ENCODE measurements at regions not wholly inside any gene's neighbourhood (a gene's known extent, or its start where the extent isn't known, plus 50 kb on each side); places are given as distances from the start of the nearest gene placed in this dataset.
"Not testable (repeated sequence)": the region's sequence is repeated elsewhere in the genome, so short reads cannot be mapped to it uniquely, and the experiment has no call there.

DNA sequence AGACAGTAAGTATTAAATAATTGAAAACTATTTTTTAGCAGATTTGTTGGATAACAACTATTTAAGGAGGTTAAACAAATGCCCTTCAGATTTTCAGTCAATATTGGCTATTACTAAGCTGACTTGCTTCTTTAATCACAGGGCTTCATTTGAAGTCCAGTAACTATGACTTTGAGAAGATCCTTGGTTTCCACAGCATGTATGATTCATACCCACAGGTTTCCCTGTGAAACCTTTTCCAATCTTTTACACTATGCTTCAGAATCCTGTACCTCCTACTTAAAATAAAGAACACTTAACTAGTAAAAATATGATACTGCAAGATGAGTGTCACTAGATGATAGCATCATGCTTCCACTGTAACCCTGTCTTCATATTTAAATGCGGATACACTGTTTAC, 211.9 kb downstream of the SPATA31A1 start:
- not testable (repeated sequence) for DNase-seq

DNA sequence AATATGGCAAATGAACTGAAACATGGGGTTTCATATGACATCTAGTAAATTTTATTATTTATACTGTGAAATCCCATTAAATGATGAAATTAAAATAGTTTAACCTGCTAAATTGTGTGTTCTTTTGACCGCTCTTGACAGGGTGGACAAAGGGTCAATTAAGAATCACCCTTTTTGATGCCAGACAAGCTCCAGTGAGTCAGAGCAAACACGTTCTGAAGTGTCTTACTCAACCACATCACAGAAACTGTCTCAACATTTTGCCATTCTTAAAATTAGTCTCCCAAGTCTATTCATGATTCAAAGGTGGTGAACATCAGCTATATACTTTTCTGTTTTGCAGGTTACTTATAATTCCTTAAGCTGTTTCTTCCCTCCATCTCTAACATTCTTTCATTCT, 213.4 kb downstream of the SPATA31A1 start:
- DNase-seq, result not testable (repeated sequence)

DNA sequence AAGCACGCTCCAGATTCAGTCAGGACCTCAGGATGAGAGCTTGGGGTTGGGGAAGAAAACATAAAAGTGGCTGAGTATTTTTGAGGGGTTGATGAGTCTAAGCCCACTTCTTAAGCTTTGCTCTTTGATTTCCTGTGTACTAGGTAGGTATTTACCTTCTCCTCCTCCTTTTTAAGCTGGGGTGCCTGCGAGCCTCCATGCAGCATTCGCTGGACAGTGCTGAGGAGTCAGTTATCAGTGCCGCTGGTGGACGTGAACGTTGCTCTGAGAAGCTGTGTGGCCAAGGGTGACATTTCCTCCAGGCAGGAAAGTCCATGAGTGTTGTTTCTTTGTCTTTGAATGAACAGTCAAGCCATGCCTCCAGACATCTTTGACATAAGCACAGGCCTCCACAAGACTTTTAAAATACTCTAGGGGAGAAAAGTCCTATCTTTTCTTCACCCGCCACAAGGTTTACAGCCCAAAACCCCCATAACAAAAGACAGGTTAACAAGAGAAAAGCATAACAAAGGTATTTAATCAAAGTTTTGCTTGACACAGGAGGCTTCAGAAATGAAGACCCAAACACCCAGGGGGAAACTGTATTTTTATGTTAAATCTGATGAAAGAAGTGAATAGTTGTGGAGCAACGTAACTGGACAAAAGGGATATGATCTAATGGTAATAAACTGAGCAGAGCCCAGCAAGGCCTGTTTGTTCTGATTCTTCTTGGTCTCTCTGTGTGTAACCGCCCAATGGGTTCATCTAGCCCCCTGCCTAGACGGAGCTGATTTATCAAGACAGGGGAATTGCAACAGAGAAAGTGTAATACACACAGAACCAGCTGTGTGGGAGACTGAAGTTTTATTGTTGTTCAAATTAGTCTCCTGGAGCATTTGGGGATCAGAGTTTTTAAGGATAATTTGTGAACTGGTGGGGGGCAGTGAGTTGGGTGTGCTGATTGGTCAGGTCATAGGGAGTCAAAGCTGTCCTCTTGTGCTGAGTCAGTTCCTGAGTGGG, 217.9 kb downstream of the SPATA31A1 start:
- DNase-seq, result not testable (repeated sequence)

DNA sequence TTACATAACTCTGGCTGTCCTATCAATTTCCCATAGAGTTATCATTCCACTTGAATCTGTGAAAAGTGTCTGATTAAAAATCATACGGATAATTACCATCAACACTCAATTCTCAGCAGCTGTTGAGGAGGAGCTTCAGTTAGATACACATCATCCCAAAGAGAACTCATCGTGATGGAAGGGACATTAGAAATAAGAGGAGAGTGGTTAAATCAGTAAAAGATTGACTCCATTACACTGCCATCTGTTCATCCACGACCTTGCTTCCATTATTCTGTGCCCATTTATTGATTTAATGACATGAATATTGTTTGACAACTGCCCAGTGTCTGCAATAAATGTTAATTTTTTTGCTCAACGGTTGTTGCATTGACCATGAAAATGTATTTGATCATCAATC, 223.5 kb downstream of the SPATA31A1 start:
- not testable (repeated sequence) for DNase-seq

DNA sequence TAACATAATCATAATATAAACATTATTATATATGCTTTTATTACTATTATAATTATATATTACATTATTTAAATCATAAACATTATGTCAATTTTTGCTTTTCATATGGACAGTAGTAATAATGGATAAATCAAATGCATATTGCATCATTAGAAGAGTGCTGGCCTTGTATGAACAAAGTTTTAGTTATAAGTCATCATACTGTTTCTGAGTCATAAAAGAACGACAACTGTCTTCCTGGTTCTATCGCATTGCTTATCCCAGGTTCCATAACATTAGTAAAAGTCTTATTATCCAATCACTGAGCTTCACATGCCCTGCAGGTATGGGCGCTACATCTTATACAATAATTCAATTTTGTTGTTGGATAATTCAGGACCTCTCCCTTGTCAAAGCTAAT, 225.8 kb downstream of the SPATA31A1 start:
- DNase-seq, result not testable (repeated sequence)

DNA sequence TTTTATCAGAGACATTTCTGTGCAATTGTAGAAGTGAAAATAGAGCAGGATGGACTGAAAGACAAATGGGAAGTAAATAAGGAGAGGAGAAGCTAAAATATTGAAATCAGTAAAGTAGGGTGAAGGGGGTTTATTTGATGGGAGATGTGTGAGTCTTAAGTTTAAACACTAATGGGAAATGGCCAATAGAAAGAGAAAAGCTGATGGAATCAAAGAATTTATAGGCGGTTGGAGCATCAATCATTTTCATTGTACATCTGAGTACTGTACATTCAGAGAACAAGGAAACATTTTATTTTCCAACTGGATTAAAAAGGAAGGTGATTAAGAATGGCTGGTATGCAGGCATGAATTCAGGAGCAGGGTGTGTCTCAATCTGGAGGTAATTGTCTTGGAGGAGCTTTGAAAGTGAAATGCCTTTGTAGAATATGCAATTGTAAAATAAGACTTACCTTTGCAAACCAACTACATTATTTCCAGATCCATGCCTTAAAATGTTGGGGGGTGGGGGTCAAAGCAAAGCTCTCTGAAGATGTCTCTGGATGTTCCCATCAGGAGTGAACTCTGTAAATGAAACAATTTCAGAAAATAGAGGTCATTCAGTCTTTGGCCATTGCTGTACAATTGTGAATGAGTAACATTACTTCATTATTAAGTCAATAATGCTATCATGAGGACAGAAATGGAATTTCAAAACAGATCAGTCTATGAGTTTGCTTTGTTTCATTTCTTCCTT, 227.4 kb downstream of the SPATA31A1 start:
- not testable (repeated sequence) for DNase-seq

DNA sequence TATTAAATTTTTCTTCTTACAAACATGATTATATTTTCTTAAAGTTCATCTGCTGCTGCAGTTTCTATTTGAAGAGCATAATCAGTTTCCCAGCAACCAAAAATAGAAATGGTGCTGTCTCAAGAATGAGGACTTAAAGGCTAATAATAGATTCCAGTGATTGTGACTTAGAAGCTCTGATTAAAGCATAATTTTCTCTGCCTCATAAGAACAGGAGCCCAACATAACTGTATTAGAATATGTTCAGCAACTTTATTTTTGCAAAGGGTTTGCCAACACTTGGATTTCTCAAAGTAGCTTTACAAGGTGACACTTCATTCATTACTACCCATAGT, 227.9 kb downstream of the SPATA31A1 start:
- DNase-seq, result not testable (repeated sequence)

DNA sequence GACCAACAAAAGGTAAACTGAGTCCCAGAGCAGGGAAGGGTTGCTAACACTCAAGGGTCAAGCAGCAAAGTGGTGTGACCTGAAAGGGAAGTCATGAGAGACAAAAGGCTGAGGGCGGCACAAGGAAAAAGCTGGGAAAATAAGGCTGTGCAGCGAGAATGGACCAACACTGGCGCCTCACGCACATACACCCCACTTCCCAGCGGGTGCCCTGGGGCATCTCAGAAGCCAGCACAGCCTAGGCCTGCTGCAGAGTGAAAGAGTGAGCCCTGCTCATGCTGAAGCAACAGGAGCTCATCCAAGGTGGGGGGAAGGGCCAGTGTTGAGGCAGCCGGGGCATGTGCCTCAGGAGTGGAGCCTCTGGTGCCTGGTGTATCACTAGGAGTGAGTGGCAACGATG, 229.8 kb downstream of the SPATA31A1 start:
- DNase-seq, result not testable (repeated sequence)

DNA sequence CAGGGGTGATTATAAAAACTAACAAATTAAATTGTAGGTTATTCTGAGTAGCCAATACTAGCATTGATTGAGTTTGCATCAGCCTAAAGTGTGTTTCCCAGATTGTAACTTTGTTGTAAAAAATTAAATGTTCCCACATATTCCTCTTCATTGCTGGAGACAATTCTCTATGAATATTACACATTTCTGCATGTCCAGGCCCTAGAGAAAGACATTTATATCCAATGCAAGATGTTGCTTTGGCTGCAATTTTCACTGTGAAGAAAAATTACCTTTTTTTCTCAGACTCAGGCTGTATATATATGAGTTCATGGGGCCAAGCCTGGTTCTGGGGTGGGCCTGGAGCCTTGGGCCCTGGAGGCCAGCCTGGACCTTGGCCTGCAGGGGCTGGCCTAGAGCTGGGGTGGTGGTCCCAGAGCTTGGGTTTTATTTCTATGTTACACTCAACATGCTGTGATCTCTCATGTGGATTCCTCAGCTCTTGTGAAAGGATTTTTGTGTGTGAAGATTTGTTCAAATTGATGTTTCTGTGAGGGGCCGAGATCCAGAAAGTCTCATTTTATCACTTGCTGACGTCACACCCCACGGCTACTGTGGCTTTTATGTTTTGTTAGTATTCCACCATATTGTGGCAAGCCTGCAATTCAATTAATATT, 232.5 kb downstream of the SPATA31A1 start:
- peak; percentile 1 for DNase-seq

DNA sequence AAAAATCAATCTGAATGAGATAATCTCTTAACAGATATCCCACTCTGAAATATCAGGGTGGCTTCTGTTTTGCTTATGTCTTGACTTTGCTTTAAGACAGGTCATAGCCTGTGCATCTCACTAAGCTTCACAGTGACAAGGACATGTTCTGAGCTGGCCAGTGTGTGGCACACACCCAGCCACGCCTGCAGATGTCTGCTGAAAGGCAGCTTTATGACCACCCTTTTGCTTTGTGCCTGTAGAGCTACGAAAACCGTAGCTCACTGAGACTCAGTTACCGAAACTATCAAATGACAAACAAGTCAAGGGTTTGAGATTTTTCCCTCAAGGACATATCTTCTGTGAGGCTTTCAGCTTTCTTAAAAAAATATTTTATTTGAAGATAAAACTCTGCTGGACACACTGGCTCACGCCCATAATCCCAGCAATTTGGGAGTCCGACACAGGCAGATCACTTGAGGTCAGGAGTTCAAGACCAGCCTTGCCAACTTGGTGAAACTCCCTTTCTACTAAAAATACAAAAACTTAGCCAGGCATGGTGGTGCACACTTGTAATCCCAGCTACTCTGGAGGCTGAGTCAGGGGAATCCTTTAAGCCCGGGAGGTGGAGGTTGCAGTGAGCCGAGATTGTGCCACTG, 233.2 kb downstream of the SPATA31A1 start:
- no peak for DNase-seq

DNA sequence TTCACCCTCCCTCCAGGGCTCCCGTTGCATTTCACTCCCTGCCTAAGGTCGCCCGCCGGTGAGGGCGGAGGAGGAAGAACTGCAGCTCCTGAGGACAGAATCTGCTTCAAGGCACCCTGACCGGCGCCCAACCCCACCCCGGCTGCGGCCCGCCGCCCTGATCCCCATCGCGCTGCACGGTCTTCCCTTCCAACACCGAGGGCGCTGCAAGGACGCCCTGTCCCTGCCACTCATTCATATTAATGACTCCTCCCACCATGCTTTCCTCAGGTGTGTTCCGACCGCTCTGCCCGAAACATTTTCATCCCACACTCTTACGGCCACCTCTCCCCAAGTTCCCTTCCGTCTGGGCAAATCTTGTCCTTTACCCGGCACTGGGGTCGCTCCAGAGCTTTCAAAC, 248.6 kb downstream of the SPATA31A1 start:
- not testable (repeated sequence) for DNase-seq

DNA sequence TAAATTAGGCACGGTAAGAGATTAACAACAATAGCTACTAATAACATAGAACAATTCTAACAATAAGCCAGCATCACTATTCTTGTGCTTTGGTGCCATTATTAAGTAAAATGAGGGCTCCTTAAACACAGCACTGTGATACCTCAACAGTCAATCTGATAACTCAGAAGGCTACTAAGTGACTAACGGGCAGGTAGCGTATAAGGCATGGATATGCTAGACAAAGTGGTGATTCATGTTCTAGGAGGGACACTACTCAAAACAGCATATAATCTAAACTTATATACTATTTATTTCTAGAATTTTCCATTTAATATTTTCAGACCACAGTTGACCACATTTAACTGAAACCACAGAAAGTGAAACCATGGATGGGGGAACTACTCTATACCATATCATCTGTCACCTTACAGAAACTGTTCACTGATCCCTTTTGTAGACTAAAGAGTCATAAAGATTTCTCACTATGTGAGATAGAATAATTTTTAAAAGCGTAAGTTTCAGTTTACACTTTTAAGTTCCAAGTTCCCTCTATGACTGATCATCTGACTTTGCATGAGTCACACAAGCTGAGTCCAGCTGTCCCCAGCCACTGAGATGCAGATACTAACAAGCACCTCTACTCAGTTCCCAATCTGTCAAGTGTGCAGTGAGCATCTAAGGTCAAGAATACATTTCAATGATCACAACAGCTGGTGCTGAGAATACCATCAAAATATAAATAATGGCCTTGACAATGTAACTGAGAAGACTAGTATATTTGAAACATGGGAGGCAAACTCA, 256.2 kb downstream of the SPATA31A1 start:
- DNase-seq, result not testable (repeated sequence)

DNA sequence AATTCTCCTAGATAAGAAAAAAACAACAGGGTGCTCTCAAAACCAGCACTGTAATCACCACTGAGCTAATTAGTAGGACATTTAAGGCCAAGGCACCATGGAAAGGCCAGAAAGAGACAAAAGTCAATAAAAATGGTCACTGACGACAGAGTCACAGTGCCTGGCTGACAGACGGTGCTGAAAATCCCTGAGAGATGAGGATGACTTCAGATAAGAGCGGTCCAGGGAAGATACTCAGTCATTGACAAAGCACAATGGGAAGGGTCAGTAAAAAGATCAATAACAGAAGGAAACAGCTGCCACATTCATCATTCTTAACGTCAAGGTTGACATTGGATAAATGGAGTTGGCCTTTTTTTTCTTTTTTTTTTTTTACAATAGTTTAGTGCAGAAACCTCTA, 261.0 kb downstream of the SPATA31A1 start:
- DNase-seq, result not testable (repeated sequence)

DNA sequence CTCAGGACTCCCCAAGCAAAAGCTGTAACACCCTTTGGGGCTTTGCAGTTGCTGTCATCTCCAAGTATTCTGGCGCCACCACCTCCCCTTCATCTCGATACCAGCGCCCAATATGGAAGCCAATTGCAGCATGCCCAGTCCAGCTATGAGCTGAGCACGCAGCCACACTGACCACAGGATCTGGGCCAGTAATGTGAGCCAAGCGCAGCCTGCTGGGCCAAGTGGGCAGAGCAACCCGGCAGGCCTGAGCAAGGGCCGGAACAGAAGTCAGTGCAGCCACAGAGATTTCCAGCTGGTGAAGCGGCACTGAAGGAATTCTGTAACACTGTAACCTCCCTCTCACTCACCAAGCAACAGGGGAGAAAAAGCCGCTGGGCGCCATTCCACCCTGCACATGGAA, 268.6 kb downstream of the SPATA31A1 start:
- DNase-seq, result not testable (repeated sequence)

DNA sequence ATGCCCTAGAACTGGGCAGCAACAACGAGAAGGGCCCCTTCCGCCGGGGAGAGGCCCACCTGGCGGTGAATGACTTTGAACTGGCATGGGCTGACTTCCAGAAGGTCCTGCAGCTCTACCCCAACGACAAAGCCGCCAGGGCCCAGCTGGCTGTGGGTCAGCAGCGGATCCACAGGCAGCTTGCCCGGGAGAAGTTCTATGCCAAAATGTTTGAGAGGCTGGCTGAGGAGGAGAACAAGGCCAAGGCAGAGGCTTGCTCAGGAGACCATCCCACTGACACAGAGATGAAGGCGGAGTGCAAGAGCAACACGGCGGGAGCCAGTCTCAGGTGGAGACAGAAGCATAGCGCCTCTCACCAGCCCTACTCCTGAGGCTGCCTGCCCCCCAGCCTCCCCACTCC, 276.6 kb downstream of the SPATA31A1 start:
- not testable (repeated sequence) for DNase-seq

DNA sequence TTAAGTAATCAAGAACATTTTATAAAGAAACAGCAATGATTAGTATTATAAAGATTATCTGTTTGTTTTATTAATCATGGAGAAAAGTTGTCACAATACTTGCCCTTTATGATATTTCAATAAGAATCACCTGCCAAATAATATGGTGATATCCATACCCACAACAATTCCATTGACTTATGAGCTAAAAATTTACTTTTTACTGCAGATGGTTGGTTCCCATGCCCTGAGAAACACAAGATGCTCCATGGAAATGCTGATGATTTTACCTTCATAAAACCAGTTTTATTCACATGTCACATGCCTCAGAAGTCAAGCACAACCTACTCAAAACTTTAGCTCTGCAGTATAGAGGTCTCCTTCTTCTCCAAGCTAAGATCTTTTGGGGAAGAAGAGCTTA, 293.6 kb downstream of the SPATA31A1 start:
- not testable (repeated sequence) for DNase-seq

DNA sequence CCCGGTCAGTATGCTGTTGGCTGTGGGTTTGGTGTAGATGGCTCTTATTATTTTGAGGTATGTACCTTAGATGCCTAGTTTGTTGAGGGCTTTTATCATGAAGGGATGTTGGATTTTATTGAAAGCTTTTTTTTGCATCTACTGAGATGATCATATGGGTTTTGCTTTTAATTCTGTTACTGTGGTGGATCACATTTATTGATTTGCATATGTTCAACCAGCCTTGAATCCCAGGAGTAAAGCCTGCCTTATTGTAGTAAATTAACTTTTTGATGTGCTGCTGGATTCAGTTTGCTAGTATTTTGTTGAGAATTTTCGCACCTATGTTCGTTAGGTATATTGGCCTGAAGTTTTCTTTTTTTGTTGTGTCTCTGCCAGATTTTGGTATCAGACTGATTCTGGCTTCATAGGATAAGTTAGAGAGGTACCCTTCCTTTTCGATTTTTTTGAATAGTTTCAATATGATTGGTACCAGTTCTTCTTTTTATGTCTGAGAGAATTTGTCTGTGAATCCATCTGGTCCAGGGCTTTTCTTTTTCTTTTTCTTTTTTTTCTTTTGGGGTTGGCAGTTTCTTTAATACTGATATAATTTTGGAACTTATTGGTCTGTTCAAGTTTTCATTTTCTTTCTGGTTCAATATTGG, 301.6 kb downstream of the SPATA31A1 start:
- DNase-seq, result not testable (repeated sequence)

DNA sequence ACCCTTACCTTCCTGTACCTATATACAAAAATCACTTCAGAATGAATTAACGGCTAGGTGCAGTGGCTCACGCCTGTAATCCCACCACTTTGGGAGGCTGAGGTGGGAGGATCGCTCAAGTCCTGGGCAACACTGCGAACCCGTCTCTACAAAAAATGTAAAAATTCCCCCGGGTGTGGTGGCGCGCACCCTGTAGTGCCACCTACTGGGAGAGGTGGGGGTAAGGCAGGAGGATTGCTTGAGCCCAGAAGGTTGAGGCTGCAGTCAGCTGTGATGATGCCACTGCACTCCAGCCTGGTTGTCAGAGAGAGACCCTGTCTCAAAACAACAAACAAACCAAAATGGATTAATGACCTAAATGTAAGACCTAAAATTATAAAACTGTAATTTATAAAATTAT, 307.6 kb downstream of the SPATA31A1 start:
- DNase-seq, result not testable (repeated sequence)

DNA sequence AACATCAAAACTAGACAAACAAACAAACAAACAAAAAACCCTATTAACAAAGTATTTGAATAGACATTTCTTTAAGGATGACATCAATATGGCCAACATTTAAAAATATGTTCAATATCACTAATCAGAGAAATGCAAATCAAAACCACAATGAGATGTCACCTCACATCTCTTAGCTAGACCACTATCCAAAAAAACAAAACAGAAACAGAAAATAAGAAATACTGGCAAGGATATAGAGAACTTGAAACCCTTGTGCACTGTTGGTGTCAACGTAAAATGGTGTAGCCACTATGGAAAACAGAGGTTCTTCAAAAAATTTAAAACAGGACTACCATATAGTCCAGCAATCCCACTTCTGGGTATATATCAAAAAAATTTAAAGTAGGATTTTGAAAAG, 308.2 kb downstream of the SPATA31A1 start:
- DNase-seq, result not testable (repeated sequence)

DNA sequence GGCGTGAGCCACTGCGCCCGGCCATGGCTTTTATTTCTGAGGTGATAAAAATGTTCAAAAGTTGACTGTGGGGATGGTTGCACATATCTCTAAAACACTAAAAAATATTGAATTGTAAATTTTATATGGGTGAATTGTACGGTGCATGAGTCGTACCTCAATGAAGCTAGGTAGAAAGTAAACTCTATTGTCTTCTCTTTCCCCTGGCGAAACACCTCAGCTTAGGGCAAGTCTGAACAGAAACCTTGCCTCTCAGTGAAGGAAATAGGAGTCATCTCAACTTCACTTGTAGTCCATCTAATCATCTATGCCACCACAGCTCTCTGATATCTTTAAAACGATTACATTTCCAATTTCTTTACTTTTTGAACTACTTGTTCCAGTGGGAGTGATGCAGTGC, 309.6 kb downstream of the SPATA31A1 start:
- DNase-seq, result not testable (repeated sequence)

DNA sequence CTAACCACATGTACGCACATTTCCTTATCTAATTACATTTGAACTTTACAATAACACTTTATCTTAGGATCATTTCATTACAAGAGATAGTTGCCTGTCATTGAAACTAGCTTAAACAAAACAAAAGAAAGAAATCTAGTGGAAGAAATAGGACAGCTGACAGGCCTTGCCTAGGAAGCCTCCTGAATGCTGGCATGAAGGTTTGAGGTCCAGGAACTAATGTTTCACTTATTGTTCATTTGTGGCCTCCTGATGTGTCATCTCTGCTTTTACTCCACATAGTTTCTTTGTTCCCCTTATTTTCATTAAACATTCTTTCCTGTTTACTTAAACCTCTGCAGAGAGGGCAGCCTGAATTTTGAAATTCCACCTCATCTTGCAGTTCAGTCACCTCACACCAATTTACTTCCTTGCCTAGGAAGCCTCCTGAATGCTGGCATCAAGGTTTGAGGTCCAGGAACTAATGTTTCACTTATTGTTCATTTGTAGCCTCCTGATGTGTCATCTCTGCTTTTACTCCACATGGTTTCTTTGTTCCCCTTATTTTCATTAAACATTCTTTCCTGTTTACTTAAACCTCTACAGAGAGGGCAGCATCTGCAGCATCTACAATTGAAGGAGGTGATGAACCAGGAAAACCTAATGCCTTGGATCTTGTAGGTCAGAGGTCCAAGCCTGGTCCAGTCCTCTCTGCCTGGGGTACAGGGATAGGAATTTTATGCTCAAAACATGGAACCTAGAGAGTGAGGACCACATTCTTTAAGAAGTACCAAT, 319.2 kb downstream of the SPATA31A1 start:
- DNase-seq, result not testable (repeated sequence)

All from fibroblast of skin of right quadriceps (primary cell).